EL (cell line): ENCODE measurements at regions not wholly inside any gene's neighbourhood (a gene's known extent, or its start where the extent isn't known, plus 50 kb on each side); places are given as distances from the start of the nearest gene placed in this dataset.
"Not testable (repeated sequence)": the region's sequence is repeated elsewhere in the genome, so short reads cannot be mapped to it uniquely, and the experiment has no call there.

Source experiments
- DNase-seq: peaks from one replicate; pipeline ENCODE4 v3.0.0-alpha.2; 2016

DNA sequence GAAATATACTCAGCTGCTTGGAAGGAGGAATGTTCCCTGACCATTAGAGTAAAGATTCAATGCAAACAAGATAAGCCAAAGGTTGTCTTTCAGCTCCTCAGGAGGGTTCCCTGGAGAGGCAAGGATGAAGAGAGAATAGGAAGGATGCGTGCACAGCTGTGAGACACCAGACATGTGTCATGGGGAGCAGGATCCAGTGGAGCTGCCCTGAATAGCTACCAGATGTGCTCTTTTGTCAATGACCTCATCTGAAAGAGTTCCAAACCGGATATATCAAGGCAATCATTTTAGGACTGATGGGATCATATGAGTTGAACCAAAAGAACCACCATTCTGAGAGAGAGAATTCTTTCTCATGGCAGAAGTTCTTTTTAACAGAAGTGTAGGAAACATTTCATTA is 490.6 kb downstream of the IRS1 start:
- DNase-seq: peak; percentile 69

DNA sequence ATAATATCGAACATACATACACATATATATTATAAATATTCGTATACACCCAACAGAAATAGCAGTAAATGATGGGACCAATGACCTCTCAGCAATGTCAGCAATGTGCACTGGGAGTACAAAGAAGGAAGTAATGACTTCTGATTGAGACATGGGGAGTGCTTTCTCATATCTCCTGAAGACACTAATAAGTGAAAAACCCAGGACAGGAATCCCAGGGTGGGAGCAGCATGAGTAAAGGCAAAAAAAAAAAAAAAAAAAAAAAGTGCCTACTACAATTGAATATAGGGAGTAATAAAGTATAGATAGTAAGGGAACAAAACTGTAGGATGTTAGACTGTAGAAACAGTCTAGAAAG is 491.3 kb downstream of the IRS1 start:
- no peak for DNase-seq

DNA sequence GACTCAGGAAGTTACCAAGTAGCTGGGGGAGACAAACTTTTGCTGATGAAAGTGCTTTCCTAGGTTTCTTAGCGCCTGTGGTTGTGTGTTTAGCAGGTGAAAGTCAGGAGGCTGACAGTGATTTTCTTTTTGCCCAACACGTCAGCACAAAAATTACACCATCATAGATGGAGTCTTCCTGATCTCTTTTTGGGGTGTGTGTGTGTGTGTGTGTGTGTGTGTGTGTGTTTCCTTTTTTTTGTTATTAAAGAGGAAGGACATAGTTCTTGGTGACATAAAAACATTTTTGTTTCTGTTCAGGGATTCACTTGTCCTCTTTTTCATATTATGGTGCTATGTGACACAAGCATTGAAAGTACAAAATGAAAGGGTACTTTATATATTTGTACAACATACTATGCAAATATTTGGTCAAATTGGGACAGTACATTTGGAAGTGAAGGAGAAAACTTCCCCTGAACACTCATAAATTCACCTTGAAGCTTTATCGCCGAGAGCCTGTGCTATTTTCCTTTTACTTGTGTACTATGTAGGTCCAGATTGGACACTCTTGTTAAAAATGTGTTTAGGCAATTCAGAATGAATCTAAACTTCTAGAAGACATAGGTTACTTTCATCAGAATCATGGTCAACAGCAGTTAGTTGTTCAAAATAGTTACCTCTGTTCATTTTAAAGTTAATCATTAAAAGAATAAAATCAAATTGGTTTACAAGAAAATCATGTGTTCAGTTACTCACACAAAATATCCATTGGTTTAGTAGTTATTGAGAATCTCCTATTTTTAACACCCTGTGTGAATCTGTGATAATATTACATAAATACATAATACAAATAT is 491.9 kb downstream of the IRS1 start:
- DNase-seq: no peak

DNA sequence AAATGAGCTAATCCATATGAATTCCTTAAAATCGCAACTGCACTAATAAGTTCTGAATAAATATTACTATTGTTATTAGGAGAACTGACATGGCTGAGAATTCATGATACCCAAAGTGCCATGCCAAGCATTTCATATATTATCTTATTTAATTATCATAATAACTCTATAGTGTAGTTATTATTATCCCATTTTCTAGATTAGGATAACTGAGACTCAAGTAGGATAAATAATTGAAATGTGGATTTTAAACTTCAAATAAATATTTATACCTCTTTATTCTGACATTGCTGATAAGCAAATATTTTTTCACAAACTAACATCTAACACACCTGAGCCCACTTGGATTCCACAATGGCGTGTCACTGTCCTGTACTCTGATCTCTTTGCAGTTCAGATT is 492.7 kb downstream of the IRS1 start:
- no peak for DNase-seq

- DNase-seq: no peak
These were observed 495.3 kb downstream of the IRS1 start for GRCh38 chr2:226304308-226304707.

DNA sequence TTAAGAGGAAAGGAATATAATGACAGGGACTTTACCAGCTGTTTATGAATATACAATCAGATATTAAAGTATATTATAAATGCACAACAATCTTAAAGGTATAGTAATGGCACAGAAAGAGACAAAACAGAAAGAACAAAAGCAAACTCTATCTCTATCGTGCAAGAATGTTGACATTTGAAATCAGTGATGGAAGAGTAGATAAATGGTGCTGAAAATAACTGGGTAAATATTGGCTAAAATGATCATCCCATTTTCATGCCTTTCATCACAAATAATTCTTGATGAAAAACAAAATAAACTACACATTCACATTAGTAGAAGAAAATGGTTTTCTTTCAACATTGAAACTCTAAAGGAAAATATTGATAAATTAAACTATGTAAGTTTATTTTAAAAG is 495.9 kb downstream of the IRS1 start:
- no peak for DNase-seq

GRCh38 chr2:226300196-226300886 is 499.3 kb downstream of the IRS1 start:
- DNase-seq: no peak

DNA sequence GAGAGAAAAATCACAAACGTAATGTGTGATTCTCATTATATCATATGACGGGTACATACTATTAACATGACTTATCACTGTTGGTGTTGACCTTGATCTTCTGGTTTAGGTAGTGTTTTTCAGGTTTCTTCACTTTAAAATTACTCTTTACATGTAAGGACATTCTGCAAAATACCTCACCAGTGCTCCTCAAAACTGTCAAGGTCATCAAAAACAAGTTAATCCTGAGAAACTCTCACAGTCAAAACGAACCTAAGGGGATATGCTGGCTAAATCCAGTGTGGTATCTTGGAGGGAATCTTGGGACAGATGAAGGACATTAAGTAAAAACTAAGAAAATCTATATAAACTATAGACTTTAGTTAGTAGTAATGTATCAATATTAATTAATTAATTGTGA is 499.8 kb downstream of the IRS1 start:
- no peak for DNase-seq

DNA sequence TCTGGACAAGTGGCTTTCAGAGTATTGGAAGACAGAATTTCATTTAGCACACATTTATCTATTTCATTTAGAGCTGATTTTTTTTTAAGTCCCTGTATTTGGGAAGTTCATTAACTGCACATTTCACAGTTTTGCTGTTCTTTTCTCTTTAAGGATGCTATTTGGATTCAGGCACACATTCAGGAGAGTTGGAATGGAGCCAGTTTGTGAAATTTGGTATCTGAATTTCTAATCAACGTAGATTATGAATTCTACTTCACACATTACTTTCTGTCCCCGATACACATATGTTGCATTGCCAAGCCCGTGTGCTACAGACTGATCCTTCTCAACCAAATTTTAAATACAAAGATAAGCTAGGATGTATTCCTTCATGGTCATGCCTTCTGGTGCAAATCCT is 503.9 kb downstream of the IRS1 start:
- DNase-seq: no peak

- DNase-seq: no peak
These were observed 504.5 kb downstream of the IRS1 start for GRCh38 chr2:226295123-226295522.

DNA sequence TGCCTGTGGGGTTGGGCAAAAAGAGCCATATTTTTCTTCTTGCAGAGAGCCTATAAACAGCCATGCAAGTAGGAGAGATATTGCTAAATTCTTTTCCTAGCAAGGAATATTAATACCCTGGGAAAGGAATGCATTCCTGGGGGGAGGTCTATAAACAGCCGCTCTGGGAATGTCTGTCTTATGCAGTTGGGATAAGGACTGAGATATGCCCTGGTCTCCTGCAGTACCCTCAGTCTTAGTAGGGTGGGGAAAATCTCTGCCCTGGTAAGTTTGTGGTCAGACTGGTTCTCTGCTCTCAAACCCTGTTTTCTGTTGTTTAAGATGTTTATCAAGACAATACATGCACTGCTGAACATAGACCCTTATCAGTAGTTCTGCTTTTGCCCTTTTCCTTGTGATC is 508.3 kb downstream of the IRS1 start:
- not testable (repeated sequence) for DNase-seq

DNA sequence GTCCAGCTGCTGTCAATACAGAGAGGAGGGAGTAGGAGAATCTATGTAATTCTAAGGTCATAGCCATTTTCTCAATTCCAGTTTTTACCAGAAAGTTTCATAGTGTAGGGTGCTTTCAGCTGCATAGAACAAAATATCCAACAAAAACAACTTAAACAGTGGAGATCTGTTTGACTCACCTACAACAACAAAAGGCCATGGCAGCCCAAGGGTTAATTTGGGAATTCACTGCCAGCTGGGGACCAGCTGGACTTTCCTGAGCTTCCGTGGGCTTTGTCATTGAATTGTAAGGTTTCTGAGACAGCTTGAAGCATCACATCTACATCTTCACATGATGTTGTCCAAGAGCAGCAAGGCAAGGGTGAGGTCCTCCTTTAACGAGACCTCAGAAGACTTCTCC is 512.7 kb downstream of the IRS1 start:
- no peak for DNase-seq

GRCh38 chr2:226283796-226284195 is 515.8 kb downstream of the IRS1 start:
- no peak for DNase-seq

DNA sequence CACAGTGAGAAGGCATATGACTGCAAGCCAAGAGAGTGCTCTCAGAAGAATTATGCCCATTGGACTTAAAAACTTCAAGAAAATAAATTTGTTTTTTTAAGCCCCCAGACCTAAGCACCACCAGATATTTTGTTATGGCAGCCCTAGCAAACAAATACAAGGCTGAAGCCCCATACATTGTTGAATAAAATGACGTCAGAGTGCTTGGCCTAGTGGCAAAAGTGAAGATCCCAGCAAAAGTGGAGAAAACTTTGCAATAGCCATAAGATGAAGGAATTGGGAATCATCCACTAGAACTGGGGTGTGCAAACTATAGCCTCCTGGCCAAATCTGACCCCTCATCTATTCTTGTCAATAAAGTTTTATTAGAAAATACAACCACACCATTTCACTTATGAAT is 517.5 kb downstream of the IRS1 start:
- no peak for DNase-seq

DNA sequence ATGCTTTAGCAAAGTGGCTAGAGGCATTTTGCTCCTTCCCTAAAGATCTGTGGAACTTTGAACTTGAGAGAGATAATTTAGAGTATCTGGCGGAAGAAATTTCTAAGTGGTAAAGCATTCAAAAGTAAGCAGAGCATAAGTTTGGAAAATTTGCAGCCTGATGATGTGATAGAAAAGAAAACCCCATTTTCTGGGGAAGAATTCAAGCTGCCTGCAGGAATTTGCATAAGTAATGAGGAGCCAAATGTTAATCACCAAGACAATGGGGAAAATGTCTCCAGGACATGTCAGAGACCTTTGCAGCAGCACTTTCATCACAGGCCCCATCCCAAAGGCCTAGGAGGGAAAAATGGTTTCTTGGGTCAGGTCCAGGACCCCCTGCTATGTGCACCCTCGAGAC is 519.5 kb downstream of the IRS1 start:
- DNase-seq: not testable (repeated sequence)

DNA sequence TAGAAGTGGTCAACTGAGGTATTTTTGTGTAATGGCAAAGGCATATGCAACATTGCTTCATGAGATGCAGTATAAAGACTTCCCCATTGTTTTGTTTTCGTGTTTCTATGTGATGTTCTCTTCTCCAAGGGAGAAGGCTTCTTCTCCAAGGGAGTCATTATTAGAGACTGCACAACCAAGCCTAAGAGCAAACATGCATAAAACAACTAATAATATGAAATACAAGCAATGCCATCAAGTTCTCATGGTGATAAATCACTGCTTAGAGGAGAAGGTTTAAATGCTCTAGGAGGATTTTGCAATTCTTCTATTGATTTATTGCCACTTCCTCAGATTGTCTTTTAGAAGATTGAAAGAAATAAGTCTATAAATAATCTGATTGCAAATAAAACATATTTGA is 524.4 kb downstream of the IRS1 start:
- no peak for DNase-seq

DNA sequence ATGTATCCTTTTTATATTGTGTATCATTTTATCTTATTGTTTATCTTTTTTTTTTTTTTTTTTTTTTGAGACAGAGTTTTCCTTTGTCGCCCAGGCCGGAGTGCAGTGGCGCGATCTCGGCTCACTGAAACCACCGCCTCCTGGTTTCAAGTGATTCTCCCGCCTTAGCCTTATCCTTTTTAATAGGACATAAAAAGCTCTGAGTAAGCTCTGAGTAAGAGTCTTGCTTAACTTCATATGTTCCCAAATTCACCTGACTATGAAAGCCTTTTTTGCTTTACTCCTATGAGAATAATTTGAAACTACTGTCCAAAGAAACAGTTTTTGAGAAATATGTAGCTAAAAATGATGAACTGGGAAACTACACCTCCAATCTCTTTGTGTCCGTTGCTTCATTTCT is 525.5 kb downstream of the IRS1 start:
- no peak for DNase-seq

- peak; percentile 5 for DNase-seq
These were observed 526.2 kb downstream of the IRS1 start for GRCh38 chr2:226273440-226273839.

DNA sequence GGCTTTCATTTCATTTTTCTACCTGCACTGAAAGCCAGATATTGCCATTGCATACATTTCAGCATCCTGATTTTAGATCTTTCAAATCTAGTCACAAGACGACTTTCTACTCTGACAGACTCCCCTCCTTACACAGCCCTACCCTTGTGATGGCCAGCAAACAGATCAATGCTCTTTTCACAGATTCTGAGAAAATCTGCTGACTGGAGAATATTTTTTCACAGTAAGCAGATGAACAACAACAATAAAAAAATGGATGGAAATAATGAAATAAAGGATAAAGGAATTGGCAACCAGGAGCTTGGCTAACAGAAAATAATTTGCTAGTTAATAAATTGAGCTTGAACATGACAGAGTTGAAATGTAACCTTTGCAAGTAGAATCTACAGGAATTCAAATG is 527.2 kb downstream of the IRS1 start:
- no peak for DNase-seq

DNA sequence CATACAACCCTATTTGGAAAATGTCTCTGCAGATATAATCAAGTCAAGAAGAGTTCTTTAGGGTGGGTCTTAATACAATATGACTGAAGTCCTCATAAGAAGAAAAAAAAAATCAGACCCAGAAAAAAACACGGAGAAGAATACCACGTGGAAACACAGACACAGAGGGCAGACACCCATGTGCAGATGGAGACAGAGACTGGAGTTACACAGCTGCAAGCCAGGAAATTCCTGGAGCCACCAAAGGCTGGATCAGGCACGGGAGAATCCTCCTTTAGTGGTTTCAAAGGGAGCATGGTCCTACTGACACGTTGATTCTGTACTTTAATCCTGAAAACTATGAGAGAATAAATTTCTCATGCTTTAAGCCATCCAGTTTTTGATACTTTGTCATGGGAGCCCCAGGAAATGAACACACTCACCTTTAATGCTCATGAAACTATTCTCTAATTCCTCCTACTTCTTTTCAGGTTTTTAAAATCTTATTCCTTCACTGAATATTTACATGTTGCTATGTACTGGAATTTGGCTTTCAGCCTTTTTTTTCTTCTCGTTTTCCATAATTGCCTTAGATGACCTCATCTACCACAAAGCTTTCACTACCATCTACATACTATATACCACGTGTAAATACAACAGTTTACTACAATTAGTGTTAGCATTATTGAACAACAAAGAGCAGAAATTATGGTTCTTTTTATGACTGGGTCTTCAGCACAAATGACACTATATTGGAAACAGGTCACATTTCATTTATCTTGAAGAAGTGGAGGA is 529.1 kb downstream of the IRS1 start:
- DNase-seq: no peak

GRCh38 chr2:226267516-226268289 is 531.9 kb downstream of the IRS1 start:
- no peak for DNase-seq

DNA sequence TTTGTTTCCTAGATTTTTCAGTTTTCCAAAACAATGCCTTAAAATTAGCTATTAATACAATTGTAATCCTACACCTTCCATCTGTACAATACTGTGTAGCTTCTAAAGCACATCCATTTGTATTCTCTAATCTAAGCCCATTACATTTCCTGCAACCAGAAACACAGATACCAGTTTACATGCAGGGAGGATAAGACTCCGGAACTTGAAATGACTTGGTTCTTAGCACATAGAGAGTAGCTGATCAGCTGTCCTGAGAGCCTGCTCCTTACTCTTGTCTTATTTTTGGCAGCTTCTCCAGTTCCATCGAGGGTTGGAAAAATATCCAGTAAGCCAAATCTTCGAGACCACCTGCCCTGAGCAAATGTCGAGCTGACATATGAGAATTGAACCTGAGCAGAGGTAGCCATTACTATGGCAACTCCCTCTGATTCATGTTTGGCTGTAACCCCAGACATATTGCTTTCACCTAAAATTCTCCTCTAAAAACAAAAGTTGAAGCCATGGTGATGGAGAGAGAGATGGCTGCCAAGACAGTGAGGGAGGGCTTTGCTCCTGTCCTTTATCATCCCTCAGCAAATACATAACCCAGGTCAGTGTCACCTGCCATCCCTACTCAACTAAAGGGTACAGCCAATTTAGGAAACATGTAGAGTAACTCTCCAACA is 542.8 kb downstream of the IRS1 start:
- no peak for DNase-seq

GRCh38 chr2:226256237-226256636 is 543.4 kb downstream of the IRS1 start:
- peak; percentile 79 for DNase-seq
